H1 (cell line): ENCODE measurements at regions not wholly inside any gene's neighbourhood (a gene's known extent, or its start where the extent isn't known, plus 50 kb on each side); places are given as distances from the start of the nearest gene placed in this dataset.

Experiments used
- CTCF ChIA-PET: fragments of 300-600 bp; sonication (Branson Sonifier 250); formaldehyde crosslinking; loops from one replicate; lab custom pipeline; 2021; ENCODE audit not compliant: partially characterized antibody; lab: Charles Lee
- POLR2A ChIA-PET: fragments of 300-600 bp; sonication (Branson Sonifier 250); formaldehyde crosslinking; loops from one replicate; lab custom pipeline; 2021; ENCODE audit warnings: inconsistent platforms; ENCODE audit not compliant: partially characterized antibody; lab: Charles Lee
- DNase-seq, 2 experiments: peaks; one replicate each; pipeline versions ENCODE4 v3.0.0 to v3.0.0-alpha.2; 2010 to 2022; ENCODE audit warnings: low spot score in 2 of 2, low read depth in 1 of 2, mixed read lengths in 1 of 2
- FAIRE-seq: peaks from 2 replicates; lab custom pipeline; 2011; peaks lifted over from hg19 to GRCh38; lab: Jason Lieb, UNC
- H2AFZ ChIP-seq: 2 replicates; pipeline ENCODE4 v1.8.1; 2012; ENCODE audit warnings: low read length, inconsistent platforms
- H2AK5ac ChIP-seq: 2 replicates; pipeline ENCODE4 v1.6.1; 2013; ENCODE audit warnings: low read depth, low read length
- H2BK120ac ChIP-seq: replicated peaks from 2 replicates; pipeline ENCODE3; 2013; ENCODE audit warnings: low read depth, low read length, inconsistent platforms
- H2BK12ac ChIP-seq: 2 replicates; pipeline ENCODE4 v1.6.1; 2013; ENCODE audit warnings: low read depth, low read length
- H2BK15ac ChIP-seq: 2 replicates; pipeline ENCODE4 v1.6.1; 2013; ENCODE audit warnings: low read length
- H2BK20ac ChIP-seq: 2 replicates; pipeline ENCODE4 v1.6.1; 2013; ENCODE audit warnings: low read length
- H2BK5ac ChIP-seq: 2 replicates; pipeline ENCODE4 v1.6.1; 2013; ENCODE audit warnings: low read depth, low read length
- H3K14ac ChIP-seq: 2 replicates; pipeline ENCODE4 v1.6.1; 2013; ENCODE audit warnings: inconsistent platforms; ENCODE audit not compliant: insufficient read length
- H3K18ac ChIP-seq: 2 replicates; pipeline ENCODE4 v1.6.1; 2013; ENCODE audit warnings: low read length; ENCODE audit errors: extremely low read depth
- H3K23ac ChIP-seq: 2 replicates; pipeline ENCODE4 v1.6.1; 2013; ENCODE audit warnings: inconsistent platforms; ENCODE audit not compliant: insufficient read length
- H3K23me2 ChIP-seq: 2 replicates; pipeline ENCODE4 v1.6.1; 2013; ENCODE audit warnings: low read depth, low read length
- H3K27ac ChIP-seq: 2 replicates; pipeline ENCODE4 v1.6.1; 2011; ENCODE audit warnings: low read depth, low read length, inconsistent platforms
- H3K27me3 ChIP-seq, 4 experiments: replicated peaks in 1 of 4; 1 replicate in 1 of 4; 2 replicates in 3 of 4; pipeline versions ENCODE4 v1.6.1 to v1.8.1; 2011 to 2013; ENCODE audit warnings: low read length in 3 of 4, mild to moderate bottlenecking in 3 of 4, inconsistent platforms in 2 of 4, mixed read lengths in 2 of 4, moderate library complexity in 1 of 4; ENCODE audit not compliant: control insufficient read depth in 3 of 4, insufficient read depth in 3 of 4; ENCODE audit errors: extremely low read depth in 1 of 4
- H3K36me3 ChIP-seq, 4 experiments: 2 replicates each; pipeline versions ENCODE4 v1.6.1 to v1.8.1; 2011 to 2013; ENCODE audit warnings: mild to moderate bottlenecking in 4 of 4, low read length in 3 of 4, moderate library complexity in 2 of 4, control low read depth in 1 of 4, inconsistent platforms in 1 of 4; ENCODE audit not compliant: insufficient read depth in 4 of 4, control insufficient read depth in 2 of 4
- H3K4ac ChIP-seq: replicated peaks from 2 replicates; pipeline ENCODE3; 2013; ENCODE audit warnings: low read length, low read depth, mixed read lengths, inconsistent platforms; ENCODE audit not compliant: insufficient read length
- H3K4me1 ChIP-seq, 4 experiments: replicated peaks in 1 of 4; 1 replicate in 1 of 4; 2 replicates in 3 of 4; pipeline versions ENCODE4 v1.6.1 to v1.8.1; 2011 to 2013; ENCODE audit warnings: low read length in 3 of 4, inconsistent platforms in 2 of 4, mixed read lengths in 1 of 4; ENCODE audit not compliant: insufficient read depth in 4 of 4, control insufficient read depth in 3 of 4
- H3K4me2 ChIP-seq, 2 experiments: 2 replicates each; pipeline versions ENCODE4 v1.6.1 to v1.8.1; 2011 to 2013; ENCODE audit warnings: low read depth in 2 of 2, low read length in 2 of 2, control low read depth in 1 of 2, inconsistent platforms in 1 of 2, mild to moderate bottlenecking in 1 of 2; ENCODE audit not compliant: insufficient read depth in 1 of 2
- H3K4me3 ChIP-seq, 4 experiments: fragments of 200-600, 300-600 bp in 1 of 4; sonication (generic), shearing (Covaris generic), sonication (Bioruptor Twin) in 1 of 4; 2 replicates each; pipeline versions ENCODE4 v1.5.1 to v1.8.1; 2011 to 2016; ENCODE audit warnings: low read length in 4 of 4, low read depth in 3 of 4, control low read depth in 2 of 4, inconsistent platforms in 2 of 4, mild to moderate bottlenecking in 2 of 4, mixed read lengths in 1 of 4, moderate library complexity in 1 of 4; ENCODE audit not compliant: insufficient read depth in 2 of 4; ENCODE audit errors: extremely low read depth in 1 of 4
- H3K56ac ChIP-seq: replicated peaks from 2 replicates; pipeline ENCODE3; 2013; ENCODE audit warnings: low read depth, mild to moderate bottlenecking, mixed read lengths, low read length, inconsistent platforms; ENCODE audit not compliant: insufficient read length
- H3K79me1 ChIP-seq: 2 replicates; pipeline ENCODE4 v1.6.1; 2013; ENCODE audit warnings: low read depth, low read length, control low read depth
- H3K79me2 ChIP-seq, 2 experiments: 2 replicates each; pipeline versions ENCODE4 v1.6.1 to v1.8.1; 2012 to 2013; ENCODE audit warnings: low read length in 2 of 2, mild to moderate bottlenecking in 2 of 2, inconsistent platforms in 1 of 2; ENCODE audit not compliant: insufficient read depth in 2 of 2, control insufficient read depth in 1 of 2
- H3K9ac ChIP-seq, 4 experiments: replicated peaks in 1 of 4; 1 replicate in 1 of 4; 2 replicates in 3 of 4; pipeline versions ENCODE4 v1.6.1 to v1.8.1; 2011 to 2013; ENCODE audit warnings: low read depth in 3 of 4, low read length in 3 of 4, control low read depth in 2 of 4, mild to moderate bottlenecking in 2 of 4, moderate library complexity in 2 of 4, inconsistent platforms in 1 of 4; ENCODE audit errors: extremely low read depth in 1 of 4
- H3K9me3 ChIP-seq, 2 experiments: 2 replicates each; pipeline versions ENCODE4 v1.6.1 to v1.8.1; 2012 to 2013; ENCODE audit warnings: mild to moderate bottlenecking in 2 of 2, moderate library complexity in 2 of 2, control low read depth in 1 of 2, inconsistent platforms in 1 of 2, low read depth in 1 of 2, low read length in 1 of 2, mixed read lengths in 1 of 2; ENCODE audit not compliant: insufficient read depth in 2 of 2
- H4K20me1 ChIP-seq, 2 experiments: replicated peaks in 1 of 2; 2 replicates each; pipeline versions ENCODE3 to v1.8.1; 2011 to 2013; ENCODE audit warnings: inconsistent platforms in 2 of 2, low read length in 2 of 2, mild to moderate bottlenecking in 1 of 2; ENCODE audit not compliant: insufficient read depth in 2 of 2, control insufficient read depth in 1 of 2
- H4K5ac ChIP-seq: 2 replicates; pipeline ENCODE4 v1.6.1; 2013; ENCODE audit warnings: low read length, low read depth, mixed read lengths, inconsistent platforms; ENCODE audit not compliant: insufficient read length
- H4K8ac ChIP-seq: 2 replicates; pipeline ENCODE4 v1.8.0; 2013; ENCODE audit warnings: mild to moderate bottlenecking, moderate library complexity, low read length, inconsistent platforms; ENCODE audit not compliant: insufficient read depth; ENCODE audit errors: extremely low read depth
- H4K91ac ChIP-seq: replicated peaks from 2 replicates; pipeline ENCODE3; 2013; ENCODE audit warnings: low read length, mixed read lengths, inconsistent platforms; ENCODE audit not compliant: insufficient read length
- BRCA1 ChIP-seq: IDR thresholded peaks from 2 replicates; pipeline ENCODE4 v1.6.1; 2012; ENCODE audit warnings: low read depth, low read length, improper control_type of control experiment
- CBX8 ChIP-seq: fragments of 300-800, 300-1000 bp; sonication (generic); IDR thresholded peaks from 2 replicates; pipeline ENCODE4 v1.7.1; 2016; ENCODE audit warnings: low read depth, low read length, borderline replicate concordance
- CREB1 ChIP-seq: IDR thresholded peaks from 2 replicates; pipeline ENCODE4 v1.6.1; 2012; ENCODE audit warnings: inconsistent platforms
- E2F6 ChIP-seq: IDR thresholded peaks from 2 replicates; pipeline ENCODE4 v1.6.1; 2012; ENCODE audit warnings: inconsistent platforms
- EP300 ChIP-seq, 2 experiments: IDR thresholded peaks; 1 replicate in 1 of 2; 2 replicates in 1 of 2; pipeline ENCODE4 v1.6.1; 2011 to 2012; ENCODE audit warnings: low read depth in 2 of 2, low read length in 2 of 2, mild to moderate bottlenecking in 2 of 2, borderline replicate concordance in 1 of 2, inconsistent platforms in 1 of 2, moderate library complexity in 1 of 2
- FOSL1 ChIP-seq: IDR thresholded peaks from 2 replicates; pipeline ENCODE4 v1.6.1; 2011; ENCODE audit warnings: mild to moderate bottlenecking, low read depth, low read length, moderate library complexity; ENCODE audit not compliant: insufficient read depth
- JUN ChIP-seq: IDR thresholded peaks from 2 replicates; pipeline ENCODE4 v1.6.1; 2011; ENCODE audit warnings: low read depth, mild to moderate bottlenecking, improper control_type of control experiment, low read length
- RAD21 ChIP-seq, 2 experiments: IDR thresholded peaks in 1 of 2; conservative IDR thresholded peaks in 1 of 2; 2 replicates each; pipeline ENCODE4 v1.6.1; 2011; ENCODE audit warnings: low read depth in 2 of 2, low read length in 2 of 2, improper control_type of control experiment in 1 of 2, inconsistent platforms in 1 of 2, mild to moderate bottlenecking in 1 of 2, moderate library complexity in 1 of 2
- RXRA ChIP-seq: IDR thresholded peaks from 2 replicates; pipeline ENCODE4 v1.6.1; 2011; ENCODE audit warnings: low read depth, mild to moderate bottlenecking, low read length, moderate library complexity; ENCODE audit not compliant: insufficient read depth
- SAP30 ChIP-seq: fragments of 300-600 bp; sonication (generic); IDR thresholded peaks from 2 replicates; pipeline ENCODE4 v1.7.1; 2012; ENCODE audit warnings: low read length, moderate library complexity, mild to moderate bottlenecking, inconsistent platforms; ENCODE audit not compliant: insufficient read depth, insufficient replicate concordance
- SP4 ChIP-seq: IDR thresholded peaks from 2 replicates; pipeline ENCODE4 v1.6.1; 2012; ENCODE audit warnings: low read length, inconsistent platforms
- YY1 ChIP-seq: IDR thresholded peaks from 2 replicates; pipeline ENCODE4 v1.6.1; 2011; ENCODE audit warnings: low read depth, mild to moderate bottlenecking, low read length
- WGBS, 2 experiments: shearing (Covaris generic) in 1 of 2; methylation state at CpG; one replicate each; pipeline versions ENCODE4 v1.1.6 to v1.1.7; 2013 to 2015; ENCODE audit warnings: low lambda C conversion rate in 2 of 2, mixed read lengths in 2 of 2, inconsistent platforms in 1 of 2, low coverage in 1 of 2, missing lambda C conversion rate in 1 of 2; ENCODE audit not compliant: insufficient replicate concordance in 2 of 2, insufficient coverage in 1 of 2, insufficient read length in 1 of 2; ENCODE audit errors: extremely low coverage in 1 of 2, missing lambda C conversion rate in 1 of 2; 5-methylcytosine and 5-hydroxymethylcytosine counted together
- TF ChIP-seq, protein P1 (sequence below): IDR thresholded peaks from 2 replicates; pipeline ENCODE4 v1.6.1; 2011; ENCODE audit warnings: low read depth, mild to moderate bottlenecking, low read length; ENCODE audit not compliant: insufficient read depth

- Histone ChIP-seq H3K9ac (no peak overlapping the region), H3K14ac (no peak overlapping the region), H3K4ac (no peak overlapping the region), H2AK5ac (no peak overlapping the region), H2BK15ac (no peak overlapping the region), H4K8ac (no peak overlapping the region), H3K4me2 (no peak overlapping the region), H3K18ac (no peak overlapping the region), H3K9me3 (no peaks in the 10 kb centered on the region), H2BK5ac (no peak overlapping the region), H2BK20ac (no peak overlapping the region), H4K91ac (no peak overlapping the region), H2BK12ac (no peak overlapping the region), H4K5ac (no peak overlapping the region), H2BK120ac (no peak overlapping the region), H3K56ac (no peak overlapping the region), H4K20me1 (no peaks in the 10 kb centered on the region), H3K27me3 (no peaks in the 10 kb centered on the region), H3K27ac (no peak overlapping the region), H3K23ac (no peak overlapping the region), H3K79me2 (no peaks in the 10 kb centered on the region), H3K23me2 (no peaks in the 10 kb centered on the region), H3K4me3 (no peak overlapping the region), H3K4me1 (no peaks in the 10 kb centered on the region), H3K79me1 (no peaks in the 10 kb centered on the region), H2AFZ (peak overlapping the region; percentile 64; the same call in 1 of the 2 replicates), H3K36me3 (no peaks in the 10 kb centered on the region)
- POLR2A ChIA-PET, result no interaction called here
- CTCF ChIA-PET, result no interaction called here
- DNase-seq (no peak), FAIRE-seq (no peak)
- WGBS, 2 experiments, result 87% methylated on average over 3 of the region's 3 CpGs; no CpG with 5 or more reads in 1 of the 2 experiments
- TF ChIP-seq CBX8 (no peak), JUN (no peak), YY1 (no peak), SP4 (no peak), RXRA (no peak), BRCA1 (no peak), SAP30 (no peak), RAD21 (IDR thresholded peaks at IDR 0.05 in 1 of 2, conservative IDR thresholded peaks at IDR 0.05 in 1 of 2; ENCODE audit: low read depth in 2 of 2, low read length in 2 of 2) (no peak), E2F6 (no peak), EP300 (IDR thresholded peaks at IDR 0.05; ENCODE audit: borderline replicate concordance in 1 of 2, low read depth in 2 of 2, low read length in 2 of 2) (no peak), FOSL1 (no peak), CREB1 (no peak)
- TF ChIP-seq, protein P1, sequence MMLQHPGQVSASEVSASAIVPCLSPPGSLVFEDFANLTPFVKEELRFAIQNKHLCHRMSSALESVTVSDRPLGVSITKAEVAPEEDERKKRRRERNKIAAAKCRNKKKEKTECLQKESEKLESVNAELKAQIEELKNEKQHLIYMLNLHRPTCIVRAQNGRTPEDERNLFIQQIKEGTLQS, result no peak
Measured at GRCh38 chr7:15963206-15963605, 276.7 kb upstream of the MEOX2 start.
